Brain microvascular endothelial cell (primary cell): ENCODE measurements at regions not wholly inside any gene's neighbourhood (a gene's known extent, or its start where the extent isn't known, plus 50 kb on each side); places are given as distances from the start of the nearest gene placed in this dataset.
"Not testable (repeated sequence)": the region's sequence is repeated elsewhere in the genome, so short reads cannot be mapped to it uniquely, and the experiment has no call there.

Source experiments
- DNase-seq: peaks from one replicate; pipeline ENCODE4 v3.0.0-alpha.2; 2020
- H3K27ac ChIP-seq: fragments of 250-450 bp; sonication (Bioruptor Pico); 2 replicates; pipeline ENCODE4 v1.5.1; 2020; ENCODE audit warnings: mild to moderate bottlenecking, moderate library complexity
- H3K27me3 ChIP-seq: fragments of 250-450 bp; sonication (Bioruptor Pico); replicated peaks from 2 replicates; pipeline ENCODE4 v1.5.1; 2020; ENCODE audit warnings: mild to moderate bottlenecking
- H3K36me3 ChIP-seq: fragments of 250-450 bp; sonication (Bioruptor Pico); replicated peaks from 2 replicates; pipeline ENCODE4 v1.5.1; 2020; ENCODE audit warnings: mild to moderate bottlenecking
- H3K4me3 ChIP-seq: 2 replicates; pipeline ENCODE4 v1.5.1; 2011; ENCODE audit warnings: low read depth, mild to moderate bottlenecking, control low read depth, low read length, moderate library complexity
- CTCF ChIP-seq: IDR thresholded peaks from 2 replicates; pipeline ENCODE4 v1.5.1; 2011; ENCODE audit warnings: low read depth, mild to moderate bottlenecking, moderate library complexity, low read length, control low read depth, inconsistent platforms; ENCODE audit errors: missing control alignments
- in situ Hi-C: cut with HindIII; loops from 2 replicates; pipeline ENCODE4 v1.10.0; 2017; ENCODE audit warnings: low sequenced_read_pairs, low pct_ligation_motif_present

DNA sequence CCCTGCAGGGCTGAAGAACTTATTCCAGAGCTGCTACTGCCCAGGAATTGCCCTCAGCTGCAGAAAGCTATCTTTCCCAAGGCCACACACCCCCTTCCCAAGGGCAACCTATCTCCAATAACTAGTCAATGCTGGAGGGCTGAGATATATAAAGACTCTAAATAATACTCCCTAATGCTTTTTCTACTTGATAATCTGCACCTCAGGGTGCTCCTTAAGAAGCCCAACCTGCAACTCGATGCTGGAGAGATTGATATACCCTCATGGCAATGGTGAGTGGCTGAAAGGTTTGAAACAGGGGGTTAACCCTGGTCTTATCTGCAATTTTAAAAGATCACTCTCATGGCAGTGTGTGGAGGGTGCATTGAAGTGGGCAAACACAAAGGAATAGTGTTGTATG, 142.7 kb upstream of the APC start:
- DNase-seq: no peak
- Histone ChIP-seq H3K27ac (no peak overlapping the region), H3K4me3 (no peak overlapping the region), H3K36me3 (no peaks in the 10 kb centered on the region), H3K27me3 (no peaks in the 10 kb centered on the region)
- TF ChIP-seq CTCF: no peak
- in situ Hi-C loops: no loop called here

DNA sequence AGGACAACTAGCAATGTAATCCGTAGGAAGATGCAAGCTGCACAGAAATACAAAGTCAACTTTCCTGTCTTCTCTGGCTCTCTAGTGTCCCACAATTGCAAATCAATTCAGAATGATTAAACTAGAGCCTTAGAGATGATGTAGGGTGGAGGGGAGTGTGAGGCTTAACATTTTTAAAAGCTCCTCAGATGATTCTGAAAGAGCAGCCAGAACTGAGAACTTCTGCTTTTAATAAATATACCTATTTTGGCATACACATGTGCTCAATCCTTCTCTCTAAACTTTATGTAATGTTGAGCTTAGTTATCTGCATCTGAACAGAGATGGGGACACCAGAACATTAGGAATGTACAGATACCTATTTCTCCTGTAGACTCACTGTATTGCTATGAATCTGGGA, 139.9 kb upstream of the APC start:
- no peaks in the 10 kb centered on the region for H3K27me3 ChIP-seq
- H3K36me3 ChIP-seq: no peaks in the 10 kb centered on the region
- DNase-seq: no peak
- TF ChIP-seq CTCF: no peak
- in situ Hi-C loops: no loop called here
- no peak overlapping the region for H3K27ac ChIP-seq
- no peak overlapping the region for H3K4me3 ChIP-seq

- H3K27ac ChIP-seq, in situ Hi-C loops, H3K4me3 ChIP-seq, H3K27me3 ChIP-seq, DNase-seq, H3K36me3 ChIP-seq: not testable (repeated sequence)
These were observed 137.2 kb upstream of the APC start for GRCh38 chr5:112600510-112600909.

GRCh38 chr5:112604732-112605630, 132.7 kb upstream of the APC start:
- TF ChIP-seq CTCF: peak; percentile 17
- in situ Hi-C loops: no loop called here
- Histone ChIP-seq H3K36me3 (no peaks in the 10 kb centered on the region), H3K4me3 (no peak overlapping the region), H3K27ac (no peak overlapping the region), H3K27me3 (no peaks in the 10 kb centered on the region)
- DNase-seq: no peak

DNA sequence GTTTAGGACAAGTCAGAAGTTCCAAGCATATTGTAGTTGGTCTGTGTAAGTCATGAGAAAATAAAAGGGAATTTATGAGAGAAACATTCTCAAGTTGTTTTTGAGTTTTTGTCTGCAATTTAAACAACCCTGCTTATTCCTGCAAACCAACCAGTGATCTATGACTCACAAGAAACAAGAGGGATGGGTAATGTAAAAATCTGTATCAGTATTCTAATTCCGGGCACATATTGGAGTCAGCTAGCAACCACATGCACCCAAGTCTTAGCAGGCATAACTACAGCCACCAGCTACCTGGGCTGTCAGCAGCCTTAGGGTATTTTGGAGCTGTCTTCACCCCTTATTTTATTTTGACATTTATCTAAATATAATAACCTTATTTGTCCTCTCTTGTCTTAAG, 128.7 kb upstream of the APC start:
- Histone ChIP-seq H3K36me3 (no peaks in the 10 kb centered on the region), H3K27me3 (no peaks in the 10 kb centered on the region), H3K4me3 (no peak overlapping the region), H3K27ac (no peak overlapping the region)
- in situ Hi-C loops: no loop called here
- no peak for DNase-seq
- no peak for TF ChIP-seq CTCF

- Histone ChIP-seq H3K27me3 (no peaks in the 10 kb centered on the region), H3K27ac (no peak overlapping the region), H3K4me3 (no peak overlapping the region), H3K36me3 (no peaks in the 10 kb centered on the region)
- in situ Hi-C loops: no loop called here
- no peak for TF ChIP-seq CTCF
- no peak for DNase-seq
These were observed 125.0 kb upstream of the APC start for GRCh38 chr5:112612663-112613062.
